Psoas muscle (tissue), 7 donors: ENCODE measurements at regions not wholly inside any gene's neighbourhood (a gene's known extent, or its start where the extent isn't known, plus 50 kb on each side); places are given as distances from the start of the nearest gene placed in this dataset.

Source experiments
- ATAC-seq, 4 donors: fragments of 200-7000 bp; cut with Tn5 transposase; one replicate each; pipeline ENCODE4 v1.9.1; 2020; ENCODE audit warnings: moderate library complexity in 3 of 4, mild to moderate bottlenecking in 2 of 4
- DNase-seq, 2 donors: peaks; one replicate each; pipeline ENCODE4 v3.0.0-alpha.2; 2020
- H3K27ac ChIP-seq: fragments of 200-600 bp; one replicate; pipeline ENCODE4 v1.8.0; 2022
- H3K27me3 ChIP-seq, 3 donors: fragments of 200-600 bp in 1 of 3; one replicate each; pipeline versions ENCODE4 v1.6.1 to v1.8.0; 2013 to 2022; ENCODE audit warnings: low read length in 2 of 3, mild to moderate bottlenecking in 2 of 3, moderate library complexity in 1 of 3; ENCODE audit not compliant: insufficient read depth in 3 of 3
- H3K36me3 ChIP-seq, 2 donors: fragments of 200-600 bp in 1 of 2; one replicate each; pipeline versions ENCODE4 v1.6.1 to v1.8.0; 2013 to 2022; ENCODE audit warnings: low read depth in 1 of 2, mild to moderate bottlenecking in 1 of 2, moderate library complexity in 1 of 2; ENCODE audit not compliant: insufficient read depth in 1 of 2
- H3K4me1 ChIP-seq: fragments of 200-600 bp; one replicate; pipeline ENCODE4 v1.8.0; 2022
- H3K4me3 ChIP-seq: fragments of 200-600 bp; one replicate; pipeline ENCODE4 v1.8.0; 2022; ENCODE audit warnings: mild to moderate bottlenecking
- H3K9me3 ChIP-seq: fragments of 200-600 bp; one replicate; pipeline ENCODE4 v1.8.0; 2022
- CTCF ChIP-seq: fragments of 200-600 bp; IDR thresholded peaks from one replicate; pipeline ENCODE4 v1.8.0; 2022; ENCODE audit warnings: antibody characterized with exemption
- WGBS, 3 donors: extraction: QIAGEN DNeasy Blood & Tissue Kit; methylation state at CpG; one replicate each; pipeline versions ENCODE4 v1.1.6 to v1.1.7; 2013; 5-methylcytosine and 5-hydroxymethylcytosine counted together
- intact Hi-C, 2 donors: fragments of 100-400 bp; cut with DNase I; formaldehyde crosslinking; loops; one replicate each; pipeline versions ENCODE4 v1.11.0 to v1.14.2; 2022
- donor health status: healthy with polysubstance abuse.
- donor health status: DM: no; HTN: no; CAD: no; lungs with moderate emphysema.
- donor health status: Bipolar disorder and iron deficiency.
- donor health status: healthy.
- donor health status: DM: yes; HTN: yes; CAD: no.
- donor health status: DM: no; HTN: no; CAD: no.
- donor health status: DM: yes; HTN: yes; CAD: no.

DNA sequence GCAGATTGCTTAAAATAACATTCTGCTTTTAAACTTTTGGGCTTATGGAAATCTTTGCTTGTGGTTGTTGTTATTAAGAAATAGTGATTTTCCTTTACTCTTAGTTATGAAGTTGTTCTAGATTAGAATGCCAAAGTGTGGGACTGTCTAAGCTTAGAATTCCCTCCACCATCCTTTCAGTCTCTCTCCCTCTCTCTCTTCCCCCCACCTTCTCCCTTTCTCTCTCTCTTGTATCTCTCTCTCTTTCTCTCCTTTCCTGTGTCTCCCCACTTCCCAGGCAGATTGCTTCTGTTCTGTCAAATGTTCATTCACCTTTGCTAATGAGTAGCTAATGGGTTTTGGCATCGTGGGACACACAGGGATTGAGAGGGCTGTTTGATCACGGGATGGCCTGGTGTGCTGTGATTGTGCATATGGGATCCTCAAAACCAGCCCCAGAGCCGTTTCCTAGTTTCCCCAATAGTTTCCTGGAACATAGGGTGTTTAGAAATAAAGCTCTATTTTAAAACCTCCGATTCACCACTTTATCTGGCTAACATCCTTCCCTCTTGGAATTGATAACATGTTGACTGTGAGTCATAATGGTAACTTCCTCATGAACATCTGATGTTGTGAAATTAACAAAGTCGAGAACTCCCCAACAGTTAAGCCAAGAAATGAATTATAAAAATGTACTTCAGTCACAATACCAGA is 502.6 kb downstream of the TMEM114 start:
- 40 to 54% (median 42%) methylated on average over 5 of the region's 5 CpGs for WGBS, 3 donors
- H3K36me3 ChIP-seq = no peaks in the 10 kb centered on the region
- ATAC-seq (peak in 1 of 4 donors; percentile 24), DNase-seq (no peak)
- intact Hi-C loops = no loop called here
- no peak overlapping the region for H3K4me3 ChIP-seq
- TF ChIP-seq CTCF = no peak
- H3K27me3 ChIP-seq = no peaks in the 10 kb centered on the region
- H3K4me1 ChIP-seq = no peaks in the 10 kb centered on the region
- H3K27ac ChIP-seq = no peak overlapping the region
- no peaks in the 10 kb centered on the region for H3K9me3 ChIP-seq

GRCh38 chr16:8087146-8087545 is 503.2 kb downstream of the TMEM114 start:
- DNase-seq (no peak), ATAC-seq (no peak)
- Histone ChIP-seq H3K4me3 (no peak overlapping the region), H3K9me3 (no peaks in the 10 kb centered on the region), H3K4me1 (no peaks in the 10 kb centered on the region), H3K36me3 (no peaks in the 10 kb centered on the region), H3K27ac (no peak overlapping the region), H3K27me3 (no peaks in the 10 kb centered on the region)
- 61 to 72% (median 64%) methylated on average over 2 of the region's 2 CpGs for WGBS, 3 donors
- no peak for TF ChIP-seq CTCF
- intact Hi-C loops = no loop called here

DNA sequence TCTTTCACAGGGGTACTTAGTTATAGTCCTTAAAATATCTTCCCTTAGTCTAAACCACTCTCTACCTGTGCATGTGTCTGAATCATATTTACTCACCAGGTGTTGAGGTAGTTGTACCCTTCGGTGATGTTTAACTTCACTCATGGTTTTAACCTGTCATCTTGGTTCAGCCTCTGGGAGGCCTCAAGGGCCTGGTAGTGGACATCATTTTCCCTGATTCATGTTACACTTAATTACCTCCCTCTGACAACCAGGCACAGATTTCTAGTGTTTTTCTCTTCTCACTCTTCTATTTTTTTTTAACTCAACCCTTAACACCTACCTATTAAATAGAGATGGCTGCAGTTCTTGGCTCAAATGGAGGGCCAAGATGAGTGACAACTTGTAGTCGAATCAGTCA is 505.4 kb downstream of the TMEM114 start:
- no peak for TF ChIP-seq CTCF
- no peaks in the 10 kb centered on the region for H3K4me1 ChIP-seq
- WGBS, 3 donors = 71 to 75% (median 73%) methylated on average over 2 of the region's 2 CpGs
- H3K9me3 ChIP-seq = no peaks in the 10 kb centered on the region
- no peak overlapping the region for H3K27ac ChIP-seq
- intact Hi-C loops = no loop called here
- H3K4me3 ChIP-seq = no peak overlapping the region
- ATAC-seq (no peak), DNase-seq (no peak)
- H3K27me3 ChIP-seq = no peaks in the 10 kb centered on the region
- H3K36me3 ChIP-seq = no peaks in the 10 kb centered on the region

DNA sequence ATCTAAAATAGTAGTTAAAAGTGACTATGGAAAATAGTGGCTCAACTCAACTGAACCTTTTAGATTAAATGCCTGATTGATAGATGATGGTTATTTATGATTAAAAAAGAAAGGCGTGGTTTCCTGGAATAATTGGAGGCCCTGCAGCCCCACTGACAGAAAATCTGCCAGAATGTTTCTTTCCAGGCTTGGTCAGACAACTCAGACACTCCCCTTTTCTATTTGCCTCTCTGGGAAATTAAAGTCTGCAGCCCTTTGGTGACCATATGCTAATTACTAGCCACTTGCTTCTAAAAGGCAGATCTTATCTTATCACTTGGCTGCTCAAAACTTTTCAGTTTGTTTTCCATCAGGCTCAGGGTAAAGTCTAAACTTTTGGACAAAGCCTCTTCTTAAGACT is 506.0 kb downstream of the TMEM114 start:
- TF ChIP-seq CTCF = no peak
- Histone ChIP-seq H3K27me3 (no peaks in the 10 kb centered on the region), H3K4me1 (no peaks in the 10 kb centered on the region), H3K36me3 (no peaks in the 10 kb centered on the region), H3K4me3 (no peak overlapping the region), H3K27ac (no peak overlapping the region), H3K9me3 (no peaks in the 10 kb centered on the region)
- ATAC-seq (no peak), DNase-seq (no peak)
- intact Hi-C loops = no loop called here
- WGBS, 3 donors = 63 to 83% (median 73%) methylated on average over 1 of the region's 1 CpG

GRCh38 chr16:8083560-8083959 is 506.8 kb downstream of the TMEM114 start:
- no peaks in the 10 kb centered on the region for H3K36me3 ChIP-seq
- no peak overlapping the region for H3K27ac ChIP-seq
- WGBS, 3 donors = 81 to 83% (median 83%) methylated on average over 4 of the region's 4 CpGs
- no peaks in the 10 kb centered on the region for H3K4me1 ChIP-seq
- H3K4me3 ChIP-seq = no peak overlapping the region
- no peaks in the 10 kb centered on the region for H3K27me3 ChIP-seq
- no peaks in the 10 kb centered on the region for H3K9me3 ChIP-seq
- TF ChIP-seq CTCF = no peak
- ATAC-seq = no peak
- DNase-seq = no peak
- intact Hi-C loops = no loop called here
